ENCODE measurements at regions not wholly inside any gene's neighbourhood (a gene's known extent, or its start where the extent isn't known, plus 50 kb on each side); places are given as distances from the start of the nearest gene placed in this dataset.

DNA sequence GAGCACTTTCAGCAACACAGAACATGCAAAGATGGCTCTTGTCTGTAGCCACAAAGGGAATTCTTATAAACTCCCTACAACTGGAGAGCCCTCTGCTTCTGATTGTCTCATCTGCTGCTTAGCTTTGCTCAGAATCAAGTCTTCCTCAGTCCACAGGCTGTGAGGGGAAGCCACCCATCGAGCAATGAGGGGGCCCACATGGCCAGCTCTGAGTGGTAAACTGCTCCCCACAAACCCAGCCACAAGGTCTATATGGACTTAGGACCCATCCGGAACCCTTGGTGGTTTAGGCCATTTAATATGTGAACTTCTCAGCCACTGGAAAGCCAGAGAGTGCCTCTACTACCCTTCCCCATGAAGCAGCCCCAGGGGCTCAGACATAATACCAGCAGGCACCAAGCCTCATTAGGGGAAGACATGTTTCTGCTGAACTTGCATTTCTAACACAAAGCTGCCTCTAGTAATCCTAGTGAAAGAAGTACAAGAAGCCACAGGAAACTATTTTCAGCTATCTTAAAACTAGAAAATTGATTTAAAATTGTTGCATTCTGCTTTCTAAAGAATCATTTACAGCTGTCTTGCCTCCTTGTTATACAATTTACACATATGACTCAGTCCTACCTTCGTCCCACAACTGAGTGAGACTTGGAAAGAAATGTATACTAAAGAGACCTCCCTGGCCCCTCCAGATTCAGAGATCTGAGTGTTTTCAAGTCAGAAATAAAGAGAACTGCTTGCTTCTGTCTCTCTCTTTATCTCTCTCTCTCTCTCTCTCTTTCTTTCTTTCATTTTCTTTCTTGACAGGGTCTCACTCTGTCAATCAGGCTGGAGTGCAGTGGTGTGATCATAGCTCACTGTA, 90.2 kb downstream of the ESM1 start:
- H3K27me3 ChIP-seq: no peaks in the 10 kb centered on the region
- no peak overlapping the region for H3K4me3 ChIP-seq
- no peak overlapping the region for H3K27ac ChIP-seq
- TF ChIP-seq, protein P1, sequence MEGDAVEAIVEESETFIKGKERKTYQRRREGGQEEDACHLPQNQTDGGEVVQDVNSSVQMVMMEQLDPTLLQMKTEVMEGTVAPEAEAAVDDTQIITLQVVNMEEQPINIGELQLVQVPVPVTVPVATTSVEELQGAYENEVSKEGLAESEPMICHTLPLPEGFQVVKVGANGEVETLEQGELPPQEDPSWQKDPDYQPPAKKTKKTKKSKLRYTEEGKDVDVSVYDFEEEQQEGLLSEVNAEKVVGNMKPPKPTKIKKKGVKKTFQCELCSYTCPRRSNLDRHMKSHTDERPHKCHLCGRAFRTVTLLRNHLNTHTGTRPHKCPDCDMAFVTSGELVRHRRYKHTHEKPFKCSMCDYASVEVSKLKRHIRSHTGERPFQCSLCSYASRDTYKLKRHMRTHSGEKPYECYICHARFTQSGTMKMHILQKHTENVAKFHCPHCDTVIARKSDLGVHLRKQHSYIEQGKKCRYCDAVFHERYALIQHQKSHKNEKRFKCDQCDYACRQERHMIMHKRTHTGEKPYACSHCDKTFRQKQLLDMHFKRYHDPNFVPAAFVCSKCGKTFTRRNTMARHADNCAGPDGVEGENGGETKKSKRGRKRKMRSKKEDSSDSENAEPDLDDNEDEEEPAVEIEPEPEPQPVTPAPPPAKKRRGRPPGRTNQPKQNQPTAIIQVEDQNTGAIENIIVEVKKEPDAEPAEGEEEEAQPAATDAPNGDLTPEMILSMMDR (IDR thresholded peaks at IDR 0.05; ENCODE audit: low read depth, low read length): no peak
- H3K4me1 ChIP-seq (ENCODE audit: low read depth): peaks cover 4% of the 10 kb centered on the region
- no peak for DNase-seq (ENCODE audit: low read depth in 1 of 2, low spot score in 1 of 2)
- no peaks in the 10 kb centered on the region for H3K9me3 ChIP-seq (ENCODE audit: low read depth)
- no peaks in the 10 kb centered on the region for H3K36me3 ChIP-seq

DNA sequence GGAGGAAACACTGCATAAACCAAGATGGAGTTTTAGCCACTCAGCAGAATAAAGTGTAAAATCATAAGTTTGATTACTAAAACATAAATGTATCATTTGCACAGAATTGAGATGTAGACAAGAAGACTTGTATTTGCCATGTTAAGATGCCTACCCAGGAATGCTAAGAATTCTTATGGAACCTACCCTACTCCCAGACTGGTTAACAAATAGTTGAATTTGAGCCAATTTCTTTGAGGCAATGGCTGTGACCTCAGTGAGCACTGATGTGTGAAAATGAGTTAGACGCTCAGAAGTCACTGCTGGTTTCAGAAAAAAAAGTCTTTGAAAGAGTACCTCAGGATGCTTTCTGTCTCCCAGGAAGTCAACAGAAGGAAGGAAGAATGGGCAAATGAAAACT, 95.6 kb downstream of the ESM1 start:
- H3K36me3 ChIP-seq: no peaks in the 10 kb centered on the region
- H3K4me1 ChIP-seq (ENCODE audit: low read depth): no peaks in the 10 kb centered on the region
- DNase-seq (ENCODE audit: low read depth in 1 of 2, low spot score in 1 of 2): peak; percentile 15 to 90
- H3K27me3 ChIP-seq: peaks cover 3% of the 10 kb centered on the region
- H3K27ac ChIP-seq: no peak overlapping the region
- no peak overlapping the region for H3K4me3 ChIP-seq
- H3K9me3 ChIP-seq (ENCODE audit: low read depth): no peaks in the 10 kb centered on the region
- TF ChIP-seq, protein P1 (IDR thresholded peaks at IDR 0.05; ENCODE audit: low read depth, low read length): no peak

- Histone ChIP-seq H3K9me3 (ENCODE audit: low read depth) (no peaks in the 10 kb centered on the region), H3K36me3 (no peaks in the 10 kb centered on the region), H3K4me3 (no peak overlapping the region), H3K4me1 (ENCODE audit: low read depth) (peaks cover 6% of the 10 kb centered on the region), H3K27me3 (peaks cover 11% of the 10 kb centered on the region), H3K27ac (no peak overlapping the region)
- no peak for DNase-seq (ENCODE audit: low read depth in 1 of 2, low spot score in 1 of 2)
- TF ChIP-seq, protein P1 (IDR thresholded peaks at IDR 0.05; ENCODE audit: low read depth, low read length): no peak
Measured at GRCh38 chr5:54887663-54888062, 97.7 kb downstream of the ESM1 start.

DNA sequence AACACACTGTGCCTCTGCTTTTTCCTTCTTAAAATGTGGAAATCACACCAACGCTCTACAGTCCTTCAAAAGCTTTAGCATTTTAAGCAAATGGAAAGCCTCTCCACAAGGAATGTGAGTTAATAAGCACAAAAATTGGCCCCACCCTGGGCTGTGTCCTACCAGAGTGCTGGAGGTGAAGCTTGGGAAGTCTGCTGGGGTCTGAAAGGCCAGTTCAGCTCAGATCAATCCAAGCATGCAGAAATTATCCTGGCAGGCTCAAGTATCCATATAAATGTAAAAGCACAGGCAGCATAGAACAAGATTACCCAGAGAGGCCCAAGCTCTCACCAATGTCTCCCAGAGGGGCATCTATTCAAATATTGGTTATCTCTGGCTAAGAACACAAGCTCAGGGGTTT, 98.5 kb downstream of the ESM1 start:
- Histone ChIP-seq H3K9me3 (ENCODE audit: low read depth) (no peaks in the 10 kb centered on the region), H3K4me1 (ENCODE audit: low read depth) (peaks cover 6% of the 10 kb centered on the region), H3K27ac (no peak overlapping the region), H3K4me3 (no peak overlapping the region), H3K27me3 (peaks cover 11% of the 10 kb centered on the region), H3K36me3 (no peaks in the 10 kb centered on the region)
- DNase-seq (ENCODE audit: low read depth in 1 of 2, low spot score in 1 of 2): no peak
- TF ChIP-seq, protein P1 (IDR thresholded peaks at IDR 0.05; ENCODE audit: low read depth, low read length): no peak

GRCh38 chr5:54885636-54886035, 99.8 kb downstream of the ESM1 start:
- peaks cover 11% of the 10 kb centered on the region for H3K27me3 ChIP-seq
- TF ChIP-seq, protein P1 (IDR thresholded peaks at IDR 0.05; ENCODE audit: low read depth, low read length): no peak
- H3K27ac ChIP-seq: no peak overlapping the region
- DNase-seq (ENCODE audit: low read depth in 1 of 2, low spot score in 1 of 2): no peak
- no peak overlapping the region for H3K4me3 ChIP-seq
- peaks cover 6% of the 10 kb centered on the region for H3K4me1 ChIP-seq (ENCODE audit: low read depth)
- H3K36me3 ChIP-seq: no peaks in the 10 kb centered on the region
- no peaks in the 10 kb centered on the region for H3K9me3 ChIP-seq (ENCODE audit: low read depth)

Measured in cardiac muscle cell (in vitro differentiated cells and primary cell).